ENCODE measurements at regions not wholly inside any gene's neighbourhood (a gene's known extent, or its start where the extent isn't known, plus 50 kb on each side); places are given as distances from the start of the nearest gene placed in this dataset.
"Not testable (repeated sequence)": the region's sequence is repeated elsewhere in the genome, so short reads cannot be mapped to it uniquely, and the experiment has no call there.

GRCh38 chr7:120021085-120021484 is 251.9 kb upstream of the KCND2 start:
- DNase-seq (ENCODE audit: low read depth), result peak; percentile 15

DNA sequence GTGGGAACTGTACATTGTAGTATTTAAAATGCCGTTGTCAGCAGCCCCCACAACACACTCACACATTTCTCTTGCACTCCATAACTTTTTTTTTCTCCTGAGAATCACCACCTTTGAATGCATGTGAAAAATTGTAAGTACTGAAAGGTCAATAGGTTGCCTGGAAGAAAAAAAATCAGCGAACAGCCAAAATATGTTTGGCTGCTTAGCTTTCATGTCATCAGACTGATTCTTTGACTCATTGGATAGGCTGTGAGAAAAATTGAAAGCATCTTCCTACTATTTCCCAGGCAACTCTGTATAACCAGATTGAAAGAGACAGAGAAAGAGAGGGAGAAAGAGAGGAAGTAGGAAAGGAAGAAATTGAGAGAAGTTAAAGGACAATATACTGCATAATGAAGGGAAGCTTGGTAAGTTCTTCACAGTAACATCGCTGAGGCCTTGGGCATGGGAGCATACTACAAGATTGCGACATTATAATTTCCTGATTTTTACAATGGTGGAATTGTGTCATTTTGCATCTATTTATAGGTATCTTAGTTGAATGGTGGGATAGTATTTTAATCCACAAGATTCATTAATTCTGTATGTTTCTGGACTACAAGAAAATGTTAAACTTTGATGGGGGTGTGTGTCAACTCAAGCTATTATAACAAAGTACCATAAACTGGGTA is 249.3 kb upstream of the KCND2 start:
- DNase-seq (ENCODE audit: low read depth), result no peak

GRCh38 chr7:120028636-120029035 is 244.3 kb upstream of the KCND2 start:
- DNase-seq (ENCODE audit: low read depth), result no peak

DNA sequence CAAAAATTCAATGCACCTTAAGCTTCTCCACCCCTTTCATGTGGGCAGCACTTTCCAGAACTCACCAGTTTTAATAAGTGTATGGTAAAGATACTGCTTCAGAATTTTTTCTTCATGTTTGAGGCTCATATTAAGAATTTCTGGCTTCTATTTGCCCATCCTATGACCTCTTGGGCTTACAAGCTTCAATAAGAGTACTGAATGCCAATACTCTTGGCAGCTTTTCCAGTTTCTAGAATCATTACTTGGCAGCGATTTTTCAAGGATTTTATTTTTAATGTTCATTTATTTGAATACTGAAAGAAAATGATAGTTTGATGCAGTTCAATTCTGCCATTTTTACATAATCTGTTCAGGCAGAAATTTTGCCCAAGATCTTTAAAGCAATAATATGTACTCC is 242.1 kb upstream of the KCND2 start:
- no peak for DNase-seq (ENCODE audit: low read depth)

- no peak for DNase-seq (ENCODE audit: low read depth)
Measured at GRCh38 chr7:120033114-120033513, 239.9 kb upstream of the KCND2 start.

DNA sequence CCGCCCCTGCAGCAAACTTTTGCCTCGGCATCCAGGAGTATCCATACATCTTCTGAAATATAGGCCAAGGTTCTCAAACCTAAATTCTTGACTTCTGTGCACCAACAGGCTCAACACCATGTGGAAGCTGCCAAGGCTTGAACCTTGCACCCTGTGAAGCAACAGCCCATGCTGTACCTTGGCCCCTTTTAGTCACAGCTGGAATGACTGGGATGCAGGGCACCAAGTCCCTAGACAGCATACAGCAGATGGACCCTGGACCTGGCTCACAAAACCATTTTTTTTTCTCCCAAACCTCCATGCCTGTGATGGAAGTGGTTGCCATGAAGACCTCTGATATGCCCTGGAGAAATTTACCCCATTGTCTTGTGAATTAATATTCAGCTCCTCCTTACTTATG is 233.8 kb upstream of the KCND2 start:
- DNase-seq (ENCODE audit: low read depth), result no peak

DNA sequence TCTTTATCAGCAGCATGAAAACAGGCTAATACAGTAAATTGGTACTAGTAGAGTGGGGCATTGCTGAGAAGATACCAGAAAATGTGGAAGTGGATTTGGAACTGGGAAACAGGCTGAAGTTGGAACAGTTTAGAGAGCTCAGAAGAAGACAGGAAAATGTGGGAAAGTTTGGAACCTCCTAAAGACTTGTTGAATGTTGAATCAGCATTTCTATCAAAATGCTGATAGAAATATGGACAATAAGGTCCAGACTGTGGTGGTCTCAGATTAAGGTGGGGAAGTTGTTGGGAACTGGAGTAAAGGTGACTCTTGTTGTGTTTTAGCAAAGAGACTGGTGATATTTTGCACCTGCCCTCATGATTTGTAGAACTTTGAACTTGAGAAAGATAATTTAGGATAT is 231.2 kb upstream of the KCND2 start:
- no peak for DNase-seq (ENCODE audit: low read depth)

DNA sequence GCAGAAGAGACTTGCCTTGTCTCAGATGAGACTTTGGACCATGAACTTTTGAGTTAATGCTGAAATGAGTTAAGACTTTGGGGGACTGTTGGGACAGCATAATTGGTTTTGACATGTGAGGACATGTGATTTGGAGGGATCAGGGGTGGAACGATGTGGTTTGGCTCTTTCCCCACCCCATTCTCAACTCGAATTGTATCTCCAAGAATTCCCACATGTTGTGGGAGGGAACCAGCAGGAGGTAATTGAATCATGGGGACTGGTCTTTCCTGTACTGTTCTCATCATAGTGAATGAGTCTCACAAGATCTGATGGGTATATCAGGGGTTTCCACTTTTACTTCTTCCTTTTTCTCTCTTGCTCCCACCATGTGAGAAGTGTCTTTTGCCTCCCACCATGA is 229.7 kb upstream of the KCND2 start:
- DNase-seq (ENCODE audit: low read depth), result no peak

GRCh38 chr7:120052884-120053382 is 220.0 kb upstream of the KCND2 start:
- DNase-seq (ENCODE audit: low read depth), result no peak

DNA sequence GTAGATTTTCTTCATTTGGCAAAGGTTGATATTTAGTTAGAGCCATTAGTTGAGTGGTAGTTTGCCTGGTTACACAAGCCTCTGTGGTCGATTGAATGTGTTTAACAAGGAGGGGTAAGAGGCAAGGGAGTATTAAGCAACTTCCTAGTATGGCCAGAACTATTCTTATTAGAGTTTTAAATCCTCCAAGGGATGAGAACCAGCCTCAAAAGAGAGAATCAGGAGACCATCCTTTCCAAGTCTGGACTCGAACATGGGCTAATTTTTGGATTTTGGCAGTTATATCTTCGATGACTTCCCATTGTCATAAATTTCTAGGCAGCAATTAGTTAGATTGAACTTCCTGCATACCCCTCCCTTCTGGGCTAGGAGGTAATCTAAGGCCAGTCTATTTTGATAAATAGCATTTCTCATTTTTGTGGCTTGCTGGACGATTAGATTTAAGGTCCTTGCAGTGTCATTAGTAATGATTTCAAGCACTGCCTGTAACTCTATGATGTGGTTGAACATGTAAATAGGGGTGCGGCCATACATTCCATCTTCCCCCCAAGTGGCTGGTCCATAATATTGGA is 219.5 kb upstream of the KCND2 start:
- DNase-seq (ENCODE audit: low read depth), result no peak

DNA sequence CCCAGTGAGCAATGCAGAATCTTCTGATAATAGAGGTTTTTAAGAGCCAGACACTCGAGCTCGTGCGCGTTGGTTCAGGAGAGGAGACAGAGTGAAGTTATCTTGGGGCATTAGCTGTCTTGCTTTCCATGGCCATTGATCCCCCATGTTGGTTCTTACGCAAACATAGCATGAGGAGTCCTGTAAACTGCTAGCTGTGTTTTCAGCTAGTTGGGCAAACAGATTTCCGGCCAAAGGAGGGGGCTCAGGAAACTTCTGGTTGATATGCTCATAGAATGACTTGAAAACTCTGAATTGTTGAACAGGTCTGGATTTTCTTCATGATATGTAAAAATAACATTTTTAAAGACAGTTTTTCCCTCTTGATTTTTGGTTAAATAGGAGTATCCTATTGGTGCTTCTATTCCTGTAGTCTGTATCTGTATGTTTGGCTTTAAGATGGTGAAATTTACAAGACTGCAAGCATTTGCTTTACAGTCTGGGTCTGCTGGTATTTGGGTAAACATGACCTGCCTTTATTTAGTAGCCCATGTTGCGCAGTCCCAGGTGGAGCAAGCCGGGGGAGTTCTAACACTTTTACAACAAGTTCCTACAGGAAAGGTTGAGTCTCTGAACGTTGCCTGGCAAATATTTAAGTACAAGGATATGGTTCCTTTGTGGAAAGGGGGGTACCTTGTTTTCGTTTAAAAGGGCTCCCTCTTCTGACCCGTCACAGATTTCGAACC is 218.4 kb upstream of the KCND2 start:
- no peak for DNase-seq (ENCODE audit: low read depth)

DNA sequence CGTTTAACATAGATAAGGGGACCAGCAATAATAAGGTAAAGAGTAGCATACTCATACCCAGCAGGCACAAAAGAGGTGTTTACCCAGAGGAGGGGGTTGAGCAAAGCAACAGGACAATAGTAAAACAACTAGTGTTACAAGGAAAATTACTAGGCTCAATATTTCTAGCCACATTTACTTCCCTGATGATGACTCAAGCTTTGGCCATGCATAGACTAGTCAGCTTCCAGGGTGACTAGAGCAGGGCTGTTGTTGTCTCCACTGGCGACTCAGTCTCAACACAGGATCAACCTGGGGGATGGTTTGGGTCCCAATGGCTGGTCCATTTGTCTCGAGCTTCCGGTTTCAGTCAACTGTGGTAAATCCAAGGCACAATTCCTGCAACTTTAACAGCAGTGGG is 217.7 kb upstream of the KCND2 start:
- DNase-seq (ENCODE audit: low read depth), result no peak

DNA sequence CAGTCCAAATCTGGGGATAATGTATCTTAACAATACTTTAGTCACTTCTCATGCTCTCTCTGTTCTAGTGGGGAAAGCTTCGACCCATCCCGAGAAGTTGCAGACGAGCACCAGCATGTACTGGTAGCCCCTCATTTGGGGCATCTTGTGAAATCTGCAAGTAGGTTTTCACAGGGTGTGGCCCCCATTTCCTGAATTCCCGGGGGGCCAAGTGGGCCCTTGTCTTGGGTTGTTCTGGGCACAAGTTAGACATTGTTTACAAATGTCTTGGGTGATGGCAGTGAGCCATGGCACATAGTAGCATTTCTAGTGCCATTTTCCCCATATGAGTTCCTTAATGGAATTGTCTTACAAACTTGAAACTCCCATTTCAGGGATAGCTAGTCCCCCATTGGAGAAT is 216.7 kb upstream of the KCND2 start:
- no peak for DNase-seq (ENCODE audit: low read depth)

- DNase-seq (ENCODE audit: low read depth), result no peak
Measured at GRCh38 chr7:120059641-120060040, 213.3 kb upstream of the KCND2 start.

- DNase-seq (ENCODE audit: low read depth), result no peak
Measured at GRCh38 chr7:120060281-120060680, 212.7 kb upstream of the KCND2 start.

GRCh38 chr7:120060875-120061274 is 212.1 kb upstream of the KCND2 start:
- DNase-seq (ENCODE audit: low read depth), result no peak

DNA sequence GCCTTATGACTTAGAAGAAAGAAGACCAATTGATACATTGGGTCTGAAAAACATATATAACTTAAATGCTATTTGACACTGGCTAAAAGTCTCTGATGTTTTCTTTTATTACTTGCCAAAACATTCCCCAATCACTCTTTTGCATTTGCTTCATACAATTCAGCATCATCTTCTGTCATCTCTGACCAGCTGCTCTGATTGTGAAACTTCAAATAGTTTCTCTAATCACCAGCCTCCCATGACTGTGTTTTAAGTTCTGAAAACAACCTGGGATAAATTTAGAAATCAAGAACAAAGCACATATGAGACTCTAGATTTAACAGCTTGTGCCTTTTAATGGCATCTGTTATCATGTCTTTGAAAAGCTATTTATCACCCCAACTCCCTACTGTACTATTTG is 208.4 kb upstream of the KCND2 start:
- no peak for DNase-seq (ENCODE audit: low read depth)

DNA sequence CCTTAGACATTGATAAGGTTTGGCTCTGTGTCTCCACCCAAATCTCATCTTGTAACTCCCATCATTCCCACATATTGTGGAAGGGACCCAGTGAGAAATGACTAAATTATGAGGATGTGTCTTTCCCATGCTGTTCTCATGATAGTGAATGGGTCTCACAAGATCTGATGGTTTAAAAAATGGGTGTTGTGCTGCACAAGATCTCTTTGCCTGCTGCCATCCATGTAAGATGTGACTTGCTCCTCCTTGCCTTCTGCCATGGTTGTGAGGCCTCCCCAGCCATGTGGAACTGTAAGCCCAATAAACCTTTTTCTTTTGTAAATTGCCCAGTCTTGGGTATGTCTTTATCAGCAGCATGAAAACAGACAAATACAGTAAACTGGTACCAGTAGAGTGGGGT is 206.1 kb upstream of the KCND2 start:
- not testable (repeated sequence) for DNase-seq (ENCODE audit: low read depth)

DNA sequence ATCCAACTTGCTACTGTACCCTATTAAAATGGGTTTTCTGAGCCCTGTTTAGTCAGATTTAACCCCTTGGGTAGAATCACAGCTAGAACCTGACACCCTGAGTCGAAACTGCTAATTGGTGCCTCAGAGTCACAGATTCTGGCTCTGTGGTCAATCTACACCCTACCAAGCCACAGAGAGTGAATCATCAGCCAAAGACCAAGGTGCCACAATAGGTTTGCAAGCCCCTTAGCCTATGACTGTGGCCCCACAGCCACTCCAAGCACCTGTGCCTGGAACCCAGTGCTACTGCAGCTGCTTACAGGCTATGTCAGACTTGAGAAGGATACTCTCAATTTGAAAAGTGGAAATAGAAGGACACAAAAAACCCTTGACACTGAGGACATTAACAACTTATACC is 202.8 kb upstream of the KCND2 start:
- DNase-seq (ENCODE audit: low read depth), result no peak

GRCh38 chr7:120077777-120078176 is 195.2 kb upstream of the KCND2 start:
- no peak for DNase-seq (ENCODE audit: low read depth)

- DNase-seq (ENCODE audit: low read depth), result no peak
Measured at GRCh38 chr7:120079022-120079421, 194.0 kb upstream of the KCND2 start.

GRCh38 chr7:120079704-120080103 is 193.3 kb upstream of the KCND2 start:
- no peak for DNase-seq (ENCODE audit: low read depth)

DNA sequence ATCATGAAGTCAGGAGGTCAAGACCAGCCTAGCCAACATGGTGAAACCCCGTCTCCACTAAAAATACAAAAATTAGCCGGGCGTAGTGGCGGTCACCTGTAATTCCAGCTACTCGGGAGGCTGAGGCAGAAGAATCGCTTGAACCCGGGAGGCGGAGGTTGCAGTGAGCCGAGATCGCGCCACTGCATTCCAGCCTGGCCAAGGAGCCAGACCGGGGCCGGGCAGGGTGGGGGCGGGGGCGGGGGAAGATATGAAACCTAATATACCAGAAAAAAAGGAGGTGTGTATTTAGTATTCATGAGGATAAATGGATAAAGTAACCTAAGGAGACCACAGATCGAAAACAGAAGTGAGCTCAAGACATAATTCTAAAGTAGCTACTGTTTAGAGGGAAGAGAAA is 186.5 kb upstream of the KCND2 start:
- DNase-seq (ENCODE audit: low read depth), result not testable (repeated sequence)

Data from HS-27A (cell line).